ENCODE measurements at regions not wholly inside any gene's neighbourhood (a gene's known extent, or its start where the extent isn't known, plus 50 kb on each side); places are given as distances from the start of the nearest gene placed in this dataset.

GRCh38 chr14:71783786-71784185 is 148.4 kb upstream of the RGS6 start:
- TF ChIP-seq CTCF (conservative IDR thresholded peaks at IDR 0.05; ENCODE audit: low read length) (no peak), EZH2phosphoT487 (IDR thresholded peaks at IDR 0.05; ENCODE audit: borderline replicate concordance, low read depth, low read length) (no peak)
